Right lobe of liver (tissue), 6 donors: ENCODE measurements at regions not wholly inside any gene's neighbourhood (a gene's known extent, or its start where the extent isn't known, plus 50 kb on each side); places are given as distances from the start of the nearest gene placed in this dataset.

Experiments
- ATAC-seq, 4 donors: fragments of 200-7000 bp; cut with Tn5 transposase; one replicate each; pipeline ENCODE4 v1.9.1; 2020; ENCODE audit warnings: mild to moderate bottlenecking in 4 of 4, moderate library complexity in 4 of 4
- DNase-seq, 3 donors: peaks; one replicate each; pipeline ENCODE4 v3.0.0-alpha.2; 2020
- H3K27ac ChIP-seq, 3 donors: fragments of 200-600 bp; one replicate each; pipeline ENCODE4 v1.8.0; 2022
- H3K27me3 ChIP-seq, 2 donors: fragments of 200-600 bp; one replicate each; pipeline ENCODE4 v1.8.0; 2022
- H3K36me3 ChIP-seq, 4 donors: fragments of 200-600 bp; sonication (generic) in 1 of 4; one replicate each; pipeline versions ENCODE4 v1.5.1 to v1.8.0; 2017 to 2022; ENCODE audit warnings: control low read depth in 1 of 4
- H3K4me1 ChIP-seq, 4 donors: fragments of 200-600 bp; sonication (generic) in 1 of 4; one replicate each; pipeline versions ENCODE4 v1.5.1 to v1.8.0; 2017 to 2022; ENCODE audit warnings: control low read depth in 1 of 4
- H3K4me3 ChIP-seq, 3 donors: fragments of 200-600 bp; one replicate each; pipeline ENCODE4 v1.8.0; 2022
- H3K9me3 ChIP-seq, 4 donors: fragments of 200-600 bp; sonication (generic) in 1 of 4; one replicate each; pipeline versions ENCODE4 v1.5.1 to v1.8.0; 2017 to 2022; ENCODE audit warnings: control low read depth in 1 of 4
- CTCF ChIP-seq, 4 donors: fragments of 200-600 bp in 3 of 4; fragments of 450-650 bp in 1 of 4; IDR thresholded peaks; one replicate each; pipeline versions ENCODE4 v1.5.1 to v1.8.0; 2016 to 2022; ENCODE audit warnings: antibody characterized with exemption in 4 of 4, mild to moderate bottlenecking in 2 of 4
- POLR2A ChIP-seq: fragments of 450-650 bp; IDR thresholded peaks from one replicate; pipeline ENCODE4 v1.6.1; 2017; ENCODE audit warnings: antibody characterized with exemption, mild to moderate bottlenecking
- WGBS: methylation state at CpG from one replicate; pipeline ENCODE4 v1.1.6; 2018; ENCODE audit warnings: low coverage, low lambda C conversion rate; ENCODE audit not compliant: insufficient coverage; ENCODE audit errors: missing lambda C conversion rate; 5-methylcytosine and 5-hydroxymethylcytosine counted together
- intact Hi-C, 2 donors: fragments of 100-400 bp; cut with DNase I; formaldehyde crosslinking; loops; one replicate each; pipeline versions ENCODE4 v1.11.2 to v1.14.1; 2022
- donor health status: DM: no; HTN: yes; CAD: no.
- donor health status: DM: no; HTN: no; CAD: no.
- donor health status: DM: no; HTN: no; CAD: no.
- donor health status: DM: no; HTN: yes; CAD: no.
- donor health status: DM: no; HTN: yes; CAD: no.

GRCh38 chr15:94620632-94621031 lies 389.3 kb downstream of the MCTP2 start:
- DNase-seq (no peak), ATAC-seq (no peak)
- Histone ChIP-seq H3K4me1 (no peaks in the 10 kb centered on the region), H3K9me3 (no peaks in the 10 kb centered on the region), H3K4me3 (no peak overlapping the region), H3K36me3 (no peaks in the 10 kb centered on the region), H3K27ac (no peak overlapping the region), H3K27me3 (no peaks in the 10 kb centered on the region)
- 64% methylated on average over 5 of the region's 5 CpGs for WGBS
- TF ChIP-seq CTCF (IDR thresholded peaks at IDR 0.05) (no peak), POLR2A (no peak)
- intact Hi-C loops: no loop called here

- Histone ChIP-seq H3K27me3 (no peaks in the 10 kb centered on the region), H3K36me3 (no peaks in the 10 kb centered on the region), H3K27ac (no peak overlapping the region), H3K4me3 (no peak overlapping the region), H3K9me3 (no peaks in the 10 kb centered on the region), H3K4me1 (no peaks in the 10 kb centered on the region)
- intact Hi-C loops: no loop called here
- DNase-seq: no peak
- TF ChIP-seq POLR2A: no peak
- no peak for TF ChIP-seq CTCF (IDR thresholded peaks at IDR 0.05)
- no peak for ATAC-seq
Observed at GRCh38 chr15:94621736-94622135, 390.4 kb downstream of the MCTP2 start.

- TF ChIP-seq CTCF (IDR thresholded peaks at IDR 0.05) (no peak), POLR2A (no peak)
- WGBS: 65% methylated on average over 2 of the region's 3 CpGs
- no peak for ATAC-seq
- Histone ChIP-seq H3K27me3 (no peaks in the 10 kb centered on the region), H3K27ac (no peak overlapping the region), H3K4me3 (no peak overlapping the region), H3K9me3 (no peaks in the 10 kb centered on the region), H3K36me3 (no peaks in the 10 kb centered on the region), H3K4me1 (no peaks in the 10 kb centered on the region)
- no peak for DNase-seq
- intact Hi-C loops: no loop called here
Observed at GRCh38 chr15:94626949-94627348, 395.6 kb downstream of the MCTP2 start.

GRCh38 chr15:94631608-94632007 lies 400.2 kb downstream of the MCTP2 start:
- ATAC-seq (no peak), DNase-seq (no peak)
- no peaks in the 10 kb centered on the region for H3K36me3 ChIP-seq
- H3K27me3 ChIP-seq: no peaks in the 10 kb centered on the region
- 63% methylated on average over 6 of the region's 6 CpGs for WGBS
- H3K27ac ChIP-seq: no peak overlapping the region
- TF ChIP-seq CTCF (IDR thresholded peaks at IDR 0.05): no peak
- no peak for TF ChIP-seq POLR2A
- no peaks in the 10 kb centered on the region for H3K9me3 ChIP-seq
- intact Hi-C loops: no loop called here
- no peaks in the 10 kb centered on the region for H3K4me1 ChIP-seq
- H3K4me3 ChIP-seq: no peak overlapping the region

GRCh38 chr15:94638183-94638582 lies 406.8 kb downstream of the MCTP2 start:
- Histone ChIP-seq H3K36me3 (no peaks in the 10 kb centered on the region), H3K27me3 (no peaks in the 10 kb centered on the region), H3K4me3 (no peak overlapping the region), H3K27ac (no peak overlapping the region), H3K9me3 (no peaks in the 10 kb centered on the region), H3K4me1 (no peaks in the 10 kb centered on the region)
- WGBS: 50% methylated on average over 6 of the region's 6 CpGs
- ATAC-seq: no peak
- TF ChIP-seq CTCF (IDR thresholded peaks at IDR 0.05) (no peak), POLR2A (no peak)
- DNase-seq: no peak
- intact Hi-C loops: no loop called here
